Left hindlimb (tissue), 1 donor: ENCODE measurements at regions not wholly inside any gene's neighbourhood (a gene's known extent, or its start where the extent isn't known, plus 50 kb on each side); places are given as distances from the start of the nearest gene placed in this dataset.

Source experiments
- DNase-seq: peaks from one replicate; pipeline ENCODE4 v3.0.0-alpha.2; 2018

DNA sequence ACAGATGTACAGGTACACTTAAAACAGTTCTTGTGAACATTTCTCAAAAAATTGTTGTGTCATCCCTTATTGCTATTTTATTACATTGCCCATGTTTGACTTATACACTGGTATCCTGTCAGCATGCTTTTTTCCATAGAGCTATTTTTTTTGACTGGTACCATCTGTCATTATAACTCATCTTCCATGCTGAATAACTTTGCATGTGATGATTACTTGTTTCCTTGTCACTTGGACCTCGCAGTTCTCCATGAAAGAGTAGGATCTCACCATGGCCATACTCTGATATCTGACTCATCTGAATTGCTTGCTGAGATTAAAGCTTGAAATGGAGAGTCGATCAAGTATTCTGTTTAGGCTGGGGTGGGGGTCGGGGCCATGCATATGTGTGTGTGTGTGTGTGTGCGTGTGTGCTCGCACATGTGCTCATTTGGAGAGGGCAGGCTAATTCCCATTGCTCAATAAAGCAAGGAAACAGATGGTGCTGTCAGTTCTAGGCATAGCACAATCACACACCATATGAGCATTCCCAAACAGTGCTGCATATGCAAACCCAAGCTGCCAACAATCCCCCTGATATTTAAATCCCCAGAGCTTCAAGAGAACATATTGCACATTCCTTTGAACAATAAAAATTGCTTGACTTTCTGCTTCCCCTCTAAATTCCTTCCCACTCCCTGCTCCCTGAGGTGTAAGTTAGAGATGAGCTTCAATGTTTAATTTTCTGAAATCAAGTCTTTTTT lies 62.9 kb downstream of the NHLRC3 start:
- peak; percentile 43 for DNase-seq

- DNase-seq = no peak
These were observed 64.8 kb downstream of the NHLRC3 start for GRCh38 chr13:39102981-39103490.

DNA sequence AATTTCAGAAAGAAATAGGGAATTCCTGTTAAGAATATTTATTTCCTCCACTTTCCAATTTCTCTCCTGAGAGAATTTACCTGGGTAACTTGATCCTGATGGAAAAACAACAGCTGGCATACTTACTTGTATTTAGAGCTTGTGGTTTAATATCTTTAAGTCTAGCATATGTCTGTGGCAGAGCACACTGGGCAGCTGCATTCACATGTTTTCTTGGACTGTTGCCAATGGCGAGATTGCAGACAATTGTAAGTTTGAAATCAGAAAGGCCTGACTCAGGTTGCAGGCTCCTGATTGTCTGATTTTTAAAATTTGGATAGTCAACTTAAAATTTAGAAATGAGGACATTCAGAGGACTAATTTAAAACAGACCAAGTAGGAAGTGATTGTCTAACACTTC lies 66.9 kb downstream of the NHLRC3 start:
- DNase-seq = no peak

GRCh38 chr13:39106216-39107005 lies 68.2 kb downstream of the NHLRC3 start:
- DNase-seq = no peak

DNA sequence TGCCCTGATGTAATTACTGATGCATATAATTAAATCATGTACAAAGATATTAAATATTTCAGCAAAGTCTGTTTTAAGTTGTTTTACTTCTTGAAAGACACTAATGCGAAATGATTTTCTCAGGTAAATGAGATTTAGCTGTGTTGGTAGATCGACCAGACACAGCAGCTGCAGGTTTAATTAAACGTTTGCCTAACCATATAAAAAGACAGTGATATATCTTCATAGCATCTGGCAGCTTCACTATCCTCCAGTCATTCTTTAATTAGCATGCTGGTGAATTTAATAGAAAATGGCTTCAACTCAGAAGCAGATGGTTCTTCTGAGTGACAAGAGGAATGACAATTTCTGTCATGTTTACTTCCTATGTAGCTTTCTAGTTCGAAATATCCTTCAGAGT lies 69.3 kb downstream of the NHLRC3 start:
- DNase-seq = no peak

DNA sequence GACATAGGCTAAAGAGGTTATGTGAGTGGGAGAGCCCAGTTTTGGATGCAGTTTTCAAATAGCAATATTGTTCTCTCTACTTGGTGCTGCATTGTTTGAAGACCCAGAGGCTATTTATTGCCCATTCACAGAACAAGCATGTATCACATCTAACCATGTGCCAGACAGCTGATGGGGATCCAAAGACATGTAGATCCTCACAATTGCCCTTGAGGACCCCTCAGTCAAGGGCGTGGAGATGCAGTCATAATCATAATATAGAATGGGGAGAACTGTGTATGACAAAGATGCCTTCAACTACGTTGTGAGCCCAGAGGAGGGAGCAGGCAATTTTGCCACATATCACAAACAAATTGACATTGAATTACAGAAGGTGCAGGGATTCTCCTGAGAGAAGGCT lies 70.5 kb downstream of the NHLRC3 start:
- no peak for DNase-seq

DNA sequence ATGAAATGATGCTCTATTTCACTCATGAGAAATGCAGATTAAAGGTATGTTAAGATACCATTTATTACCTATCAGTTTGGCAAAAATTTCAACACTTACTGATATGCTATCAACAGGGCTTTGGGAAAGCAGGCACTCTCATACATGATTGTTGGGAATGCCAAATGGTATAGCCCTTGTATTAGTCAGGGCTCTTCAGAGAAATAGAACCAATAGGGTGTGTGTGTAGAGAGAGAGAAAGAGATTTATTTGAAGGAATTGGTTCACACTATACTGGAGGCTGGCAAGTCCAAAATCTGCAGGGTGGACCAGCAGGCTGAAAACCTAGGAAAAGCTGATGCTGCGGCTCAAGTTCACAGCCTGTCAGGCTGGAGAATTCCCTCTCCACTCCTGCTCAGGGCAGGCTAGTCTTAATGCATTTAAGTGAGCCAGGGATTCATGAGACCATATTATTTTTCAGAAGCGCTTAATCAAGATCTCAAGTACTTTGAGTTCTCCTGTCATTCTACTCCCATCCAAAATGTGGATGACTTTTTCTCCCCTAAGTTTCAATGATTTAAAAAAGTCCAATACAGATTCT lies 72.4 kb downstream of the NHLRC3 start:
- DNase-seq = no peak

GRCh38 chr13:39111145-39111544 lies 72.9 kb downstream of the NHLRC3 start:
- no peak for DNase-seq

GRCh38 chr13:39119422-39119821 lies 81.2 kb downstream of the NHLRC3 start:
- no peak for DNase-seq

DNA sequence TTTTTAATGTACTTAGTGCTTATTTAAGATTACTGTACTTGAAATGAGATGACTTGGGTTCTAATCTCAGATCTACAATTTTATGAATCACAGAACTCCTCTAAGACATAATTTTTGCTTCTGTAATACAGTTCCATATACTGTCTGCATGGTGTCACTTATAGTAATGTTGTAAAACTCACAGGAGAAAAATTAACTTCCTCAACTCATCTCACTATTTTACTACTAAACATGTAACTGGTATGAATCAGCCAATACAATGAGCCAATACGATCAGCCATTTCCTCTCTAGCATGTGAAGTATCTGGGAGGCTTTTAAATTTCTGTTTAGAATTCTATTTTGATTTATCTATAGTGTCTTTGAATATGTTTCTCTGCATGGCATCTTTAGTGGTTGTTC lies 85.3 kb downstream of the NHLRC3 start:
- no peak for DNase-seq

GRCh38 chr13:39129213-39129612 lies 91.0 kb downstream of the NHLRC3 start:
- no peak for DNase-seq

DNA sequence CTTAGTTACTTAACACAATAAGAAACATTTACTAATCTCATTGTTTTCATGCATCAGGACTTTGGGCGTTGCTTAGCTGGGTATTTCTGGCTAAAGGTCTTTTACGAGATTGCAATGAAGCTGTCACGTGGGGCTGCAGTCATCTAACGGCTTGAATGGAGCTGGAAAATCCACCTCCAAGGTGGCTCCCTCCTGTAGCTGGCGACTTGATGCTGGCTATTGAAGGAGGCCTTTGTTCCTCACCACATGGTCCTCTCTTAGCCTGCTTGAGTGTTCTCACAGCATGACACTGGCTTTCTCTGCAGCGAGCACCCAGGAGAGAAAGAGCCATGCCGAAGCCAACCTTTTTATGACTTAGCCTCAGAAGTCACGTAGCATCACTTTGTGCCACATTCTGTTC lies 92.0 kb downstream of the NHLRC3 start:
- no peak for DNase-seq

DNA sequence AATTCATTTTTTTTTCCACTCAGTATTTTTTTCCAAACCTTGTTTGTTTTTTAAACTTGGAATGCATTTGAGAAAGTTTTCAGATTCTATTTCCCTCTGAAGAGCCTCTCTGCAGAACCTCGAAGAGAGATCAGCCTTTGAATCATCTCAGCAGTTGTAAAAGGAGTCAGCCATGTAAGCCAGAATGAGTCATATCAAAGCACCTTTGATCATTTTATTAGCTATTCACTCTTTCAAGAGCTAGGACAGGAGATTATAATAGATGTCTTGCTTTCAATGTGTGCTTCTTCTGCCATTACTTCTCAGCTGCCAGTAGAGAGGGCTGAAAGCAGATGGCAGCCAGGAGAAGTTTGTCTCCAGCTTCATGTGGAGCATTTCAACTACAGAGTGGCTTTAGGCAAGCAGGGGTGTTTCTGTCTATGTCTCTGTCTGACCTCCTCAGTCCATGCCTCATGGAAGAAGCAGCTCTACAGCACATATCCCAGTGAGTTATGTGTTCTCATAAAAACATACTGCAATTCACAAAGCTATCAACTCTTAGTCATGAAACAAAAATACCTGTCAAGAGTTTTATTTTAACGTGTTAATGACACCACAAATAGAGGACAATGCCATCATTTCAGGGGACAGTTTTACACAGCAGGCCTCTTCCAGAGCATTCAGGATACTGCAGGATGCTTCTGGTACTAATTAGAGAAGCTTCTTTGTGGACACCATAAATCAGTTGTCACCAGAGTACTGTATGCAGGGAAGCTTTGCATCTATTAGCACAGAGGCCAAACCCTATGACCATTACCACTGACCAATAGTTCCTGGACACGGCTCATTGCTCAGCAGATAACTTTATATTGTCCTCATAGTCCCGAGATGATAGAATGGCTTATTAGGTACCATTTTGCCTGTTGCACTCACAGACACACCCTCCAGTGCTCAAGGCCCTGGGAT lies 94.3 kb downstream of the NHLRC3 start:
- no peak for DNase-seq

GRCh38 chr13:39133781-39134180 lies 95.5 kb downstream of the NHLRC3 start:
- DNase-seq = no peak

GRCh38 chr13:39134574-39134973 lies 96.3 kb downstream of the NHLRC3 start:
- DNase-seq = no peak

DNA sequence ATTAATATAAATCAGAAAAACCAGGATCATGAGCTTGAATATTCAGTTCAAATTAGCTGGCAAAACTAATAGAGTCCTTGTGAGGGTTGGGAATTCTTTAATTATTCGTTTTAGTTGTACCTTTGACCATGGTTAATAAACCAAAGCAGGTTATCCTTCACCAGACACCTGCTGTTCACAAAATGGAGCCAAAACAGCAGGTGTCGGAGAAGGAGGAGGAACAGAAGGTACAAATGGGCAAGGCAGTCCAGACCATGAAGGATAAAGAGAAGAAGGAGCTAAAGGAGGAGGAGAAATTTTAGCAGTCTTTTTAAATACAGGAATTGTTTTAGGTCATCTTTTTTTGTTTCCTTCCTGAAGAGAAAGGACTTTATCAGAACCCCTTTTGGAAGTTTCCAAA lies 106.1 kb downstream of the NHLRC3 start:
- DNase-seq = no peak

DNA sequence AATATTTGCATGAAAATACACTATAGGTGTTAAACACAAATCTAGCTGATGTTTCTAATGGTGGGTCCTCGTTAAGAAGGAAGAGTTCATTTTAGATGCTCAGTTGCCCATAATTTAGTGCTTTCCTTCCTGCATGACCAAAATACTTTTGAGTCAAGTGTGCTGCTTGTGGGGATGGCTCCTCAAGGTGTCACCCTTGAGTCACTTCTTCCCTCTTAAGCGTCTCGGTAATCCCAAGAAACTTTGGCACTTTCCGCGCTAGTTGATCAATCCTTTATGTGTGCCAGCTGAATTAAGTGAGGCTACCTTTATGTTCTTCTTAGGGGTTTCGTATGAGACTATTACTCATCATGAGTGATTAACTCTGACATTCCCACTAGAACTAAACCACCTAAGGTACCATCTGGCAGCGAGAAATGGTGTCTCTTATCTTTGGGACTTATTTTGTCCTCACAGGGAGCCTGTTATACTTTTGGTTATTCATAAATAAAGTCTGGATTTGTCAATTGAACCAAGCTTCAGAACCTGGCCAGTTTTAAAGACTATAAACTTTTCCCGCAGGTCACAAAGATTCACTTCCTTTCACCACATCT lies 106.8 kb downstream of the NHLRC3 start:
- peak; percentile 46 for DNase-seq

- DNase-seq = no peak
These were observed 110.3 kb downstream of the NHLRC3 start for GRCh38 chr13:39148513-39148961.

DNA sequence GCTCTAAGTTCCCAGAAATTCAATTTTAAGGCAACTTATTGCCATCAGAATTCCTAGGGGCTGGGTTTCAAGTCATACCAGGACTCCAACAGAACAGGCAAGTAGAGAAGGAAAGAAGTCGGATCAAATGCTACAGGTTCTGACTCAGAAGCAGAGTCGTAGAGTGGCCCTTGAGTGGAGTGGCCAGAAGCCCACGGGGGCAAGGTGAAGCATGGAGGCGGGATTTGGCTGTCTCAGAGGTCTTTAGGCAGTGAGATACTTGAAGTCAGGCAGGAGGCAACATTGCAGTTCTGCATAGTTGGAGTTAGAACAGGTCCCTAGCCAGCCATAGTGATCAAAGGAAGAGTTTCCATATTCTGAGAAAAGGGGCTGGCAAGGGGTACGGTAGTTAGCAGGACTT lies 111.6 kb downstream of the NHLRC3 start:
- DNase-seq = no peak

GRCh38 chr13:39154041-39154440 lies 115.8 kb downstream of the NHLRC3 start:
- DNase-seq = no peak

DNA sequence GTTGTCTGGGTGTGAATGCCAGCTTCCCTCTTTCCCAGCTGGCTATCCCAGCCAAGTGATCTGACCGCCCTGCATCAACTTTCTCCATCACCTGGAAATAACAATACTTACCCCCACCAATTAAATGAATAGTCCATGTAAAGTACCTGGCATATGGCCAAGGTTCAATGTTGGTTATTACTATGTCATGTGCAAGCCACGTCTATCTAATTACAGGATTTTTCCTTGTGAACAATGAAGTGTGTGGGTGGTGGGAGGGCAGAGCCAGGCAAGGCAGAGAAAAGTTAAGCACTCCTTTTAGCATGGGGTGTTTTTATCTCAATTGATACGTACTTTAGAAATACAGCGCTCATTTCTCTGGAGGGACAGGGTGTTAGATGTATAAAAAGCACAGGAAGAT lies 121.1 kb downstream of the NHLRC3 start:
- DNase-seq = no peak

GRCh38 chr13:39159846-39160370 lies 121.7 kb downstream of the NHLRC3 start:
- no peak for DNase-seq
